ENCODE measurements at regions not wholly inside any gene's neighbourhood (a gene's known extent, or its start where the extent isn't known, plus 50 kb on each side); places are given as distances from the start of the nearest gene placed in this dataset.
"Not testable (repeated sequence)": the region's sequence is repeated elsewhere in the genome, so short reads cannot be mapped to it uniquely, and the experiment has no call there.

- in situ Hi-C loops (cut with MboI; ENCODE audit: low sequenced_read_pairs); H2BK5ac ChIP-seq (ENCODE audit: low read depth, low read length, poor library complexity, severe bottlenecking); H3K9me1 ChIP-seq (ENCODE audit: insufficient read depth, low read length); BruUV-seq (replicated peaks); H2BK15ac ChIP-seq (ENCODE audit: low read depth, low read length); ATAC-seq (ENCODE audit: low read depth); H3K36me3 ChIP-seq (ENCODE audit: control insufficient read depth, insufficient read depth, low read length); H4K91ac ChIP-seq (ENCODE audit: insufficient read depth, low read depth, low read length); H3K4me3 ChIP-seq (ENCODE audit: insufficient read depth, low read depth, low read length); H3K27me3 ChIP-seq (ENCODE audit: control insufficient read depth, insufficient read depth, low read length); H4K20me1 ChIP-seq (ENCODE audit: insufficient read depth, low read length); H4K5ac ChIP-seq (ENCODE audit: low read depth, low read length); H3K79me1 ChIP-seq (ENCODE audit: low read depth in 1 of 2, low read length in 2 of 2); H3K23ac ChIP-seq (ENCODE audit: low read depth, low read length); H3K14ac ChIP-seq (replicated peaks; ENCODE audit: low read depth, low read length); H4K8ac ChIP-seq (ENCODE audit: low read depth in 2 of 2, low read length in 2 of 2); H2AK5ac ChIP-seq (ENCODE audit: low read depth, low read length); H3K4ac ChIP-seq (ENCODE audit: low read depth, low read length); H3K4me1 ChIP-seq (ENCODE audit: control insufficient read depth, insufficient read depth, low read length); H3K9ac ChIP-seq (ENCODE audit: low read depth, low read length); H3K56ac ChIP-seq (ENCODE audit: extremely low read depth, insufficient read depth, low read length); H2BK120ac ChIP-seq (ENCODE audit: low read depth, low read length); H2AK9ac ChIP-seq (replicated peaks; ENCODE audit: low read depth, low read length, poor library complexity); H3K18ac ChIP-seq (ENCODE audit: low read depth, low read length); CTCF ChIA-PET; H2BK20ac ChIP-seq (ENCODE audit: low read depth, low read length); DNase-seq; H2AFZ ChIP-seq (replicated peaks; ENCODE audit: low read length, poor library complexity); POLR2A ChIA-PET (ENCODE audit: unreplicated experiment); H3K27ac ChIP-seq (ENCODE audit: insufficient read depth, low read length); intact Hi-C loops (cut with micrococcal nuclease); H3K4me2 ChIP-seq (ENCODE audit: low read depth, low read length); dilution Hi-C loops (cut with HindIII; ENCODE audit: low sequenced_read_pairs, unreplicated experiment): not testable (repeated sequence)
- no CpG with 5 or more reads among the region's 20 CpGs for WGBS, 2 experiments (ENCODE audit: extremely low coverage in 2 of 2, insufficient read length in 1 of 2)
- H3K9me3 ChIP-seq (ENCODE audit: control insufficient read depth, insufficient read depth, low read length): peaks cover 11% of the 10 kb centered on the region
These were observed 294.9 kb downstream of the MYCN start for GRCh38 chr2:16235291-16235690.

Data from IMR-90 (cell line).